ENCODE measurements at regions not wholly inside any gene's neighbourhood (a gene's known extent, or its start where the extent isn't known, plus 50 kb on each side); places are given as distances from the start of the nearest gene placed in this dataset.

DNA sequence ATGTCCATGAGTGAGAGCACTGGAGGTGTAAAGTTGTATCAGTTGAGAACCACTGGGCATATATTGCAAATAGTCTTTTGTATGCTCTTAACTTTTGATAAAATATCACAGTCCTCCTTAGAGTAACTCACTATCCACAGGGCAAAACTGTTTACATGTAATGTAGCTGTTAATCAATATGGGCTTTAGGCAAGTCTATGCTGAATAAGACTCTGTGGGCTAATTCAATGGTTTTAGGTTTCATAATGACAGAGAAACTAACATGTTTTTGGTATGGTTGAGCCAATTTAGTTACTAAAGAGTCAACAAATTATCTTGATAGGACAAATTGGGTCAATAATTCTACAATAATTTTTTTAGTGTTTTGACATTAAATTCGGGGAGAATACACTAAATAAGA is 1134.9 kb upstream of the FAM98A start:
- DNase-seq (no peak), ATAC-seq (no peak)
- 66 to 73% methylated on average over 1 of the region's 1 CpG for WGBS, 2 donors
- no peaks in the 10 kb centered on the region for H3K9me3 ChIP-seq
- no peaks in the 10 kb centered on the region for H3K27me3 ChIP-seq
- H3K36me3 ChIP-seq, result no peaks in the 10 kb centered on the region
- intact Hi-C loops (cut with DNase I), result no loop called here
- no peaks in the 10 kb centered on the region for H3K4me1 ChIP-seq
- TF ChIP-seq, protein P1, sequence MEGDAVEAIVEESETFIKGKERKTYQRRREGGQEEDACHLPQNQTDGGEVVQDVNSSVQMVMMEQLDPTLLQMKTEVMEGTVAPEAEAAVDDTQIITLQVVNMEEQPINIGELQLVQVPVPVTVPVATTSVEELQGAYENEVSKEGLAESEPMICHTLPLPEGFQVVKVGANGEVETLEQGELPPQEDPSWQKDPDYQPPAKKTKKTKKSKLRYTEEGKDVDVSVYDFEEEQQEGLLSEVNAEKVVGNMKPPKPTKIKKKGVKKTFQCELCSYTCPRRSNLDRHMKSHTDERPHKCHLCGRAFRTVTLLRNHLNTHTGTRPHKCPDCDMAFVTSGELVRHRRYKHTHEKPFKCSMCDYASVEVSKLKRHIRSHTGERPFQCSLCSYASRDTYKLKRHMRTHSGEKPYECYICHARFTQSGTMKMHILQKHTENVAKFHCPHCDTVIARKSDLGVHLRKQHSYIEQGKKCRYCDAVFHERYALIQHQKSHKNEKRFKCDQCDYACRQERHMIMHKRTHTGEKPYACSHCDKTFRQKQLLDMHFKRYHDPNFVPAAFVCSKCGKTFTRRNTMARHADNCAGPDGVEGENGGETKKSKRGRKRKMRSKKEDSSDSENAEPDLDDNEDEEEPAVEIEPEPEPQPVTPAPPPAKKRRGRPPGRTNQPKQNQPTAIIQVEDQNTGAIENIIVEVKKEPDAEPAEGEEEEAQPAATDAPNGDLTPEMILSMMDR (IDR thresholded peaks at IDR 0.05), result no peak
- no peak overlapping the region for H3K27ac ChIP-seq
- H3K4me3 ChIP-seq, result no peak overlapping the region

GRCh38 chr2:34731292-34731691 is 1132.2 kb upstream of the FAM98A start:
- Histone ChIP-seq H3K4me1 (no peaks in the 10 kb centered on the region), H3K4me3 (no peak overlapping the region), H3K9me3 (no peaks in the 10 kb centered on the region), H3K27ac (no peak overlapping the region), H3K36me3 (no peaks in the 10 kb centered on the region), H3K27me3 (no peaks in the 10 kb centered on the region)
- DNase-seq, result no peak
- 77 to 83% methylated on average over 2 of the region's 2 CpGs for WGBS, 2 donors
- no peak for ATAC-seq
- TF ChIP-seq, protein P1 (IDR thresholded peaks at IDR 0.05), result no peak
- intact Hi-C loops (cut with DNase I), result no loop called here

DNA sequence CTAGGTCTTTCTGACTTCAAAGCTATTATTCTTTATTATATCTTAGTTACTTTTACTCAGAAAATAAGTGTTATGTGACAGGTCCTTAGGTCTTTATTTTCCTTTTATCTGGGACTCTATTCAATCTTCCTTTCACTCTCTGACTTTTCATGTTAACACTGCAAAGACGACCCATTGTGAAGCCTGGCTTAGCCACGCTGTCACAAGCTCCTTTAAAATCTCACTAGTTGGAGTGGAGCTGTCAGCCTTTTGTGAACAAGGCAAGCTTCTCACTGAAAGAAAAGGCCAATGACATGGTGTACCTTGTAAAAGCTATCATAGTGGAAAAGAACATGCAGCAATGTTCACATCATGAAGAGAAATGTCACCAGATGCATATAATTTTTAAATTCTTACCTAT is 1130.7 kb upstream of the FAM98A start:
- H3K36me3 ChIP-seq, result no peaks in the 10 kb centered on the region
- H3K27me3 ChIP-seq, result no peaks in the 10 kb centered on the region
- no peaks in the 10 kb centered on the region for H3K4me1 ChIP-seq
- H3K27ac ChIP-seq, result no peak overlapping the region
- ATAC-seq (no peak), DNase-seq (no peak)
- WGBS, 2 donors, result 21 to 32% methylated on average over 2 of the region's 2 CpGs
- TF ChIP-seq, protein P1 (IDR thresholded peaks at IDR 0.05), result no peak
- H3K9me3 ChIP-seq, result no peaks in the 10 kb centered on the region
- intact Hi-C loops (cut with DNase I), result no loop called here
- no peak overlapping the region for H3K4me3 ChIP-seq

GRCh38 chr2:34724107-34724506 is 1125.0 kb upstream of the FAM98A start:
- no peak overlapping the region for H3K4me3 ChIP-seq
- H3K27me3 ChIP-seq, result no peaks in the 10 kb centered on the region
- intact Hi-C loops (cut with DNase I), result no loop called here
- no peak for ATAC-seq
- no peak overlapping the region for H3K27ac ChIP-seq
- DNase-seq, result no peak
- H3K36me3 ChIP-seq, result no peaks in the 10 kb centered on the region
- no peaks in the 10 kb centered on the region for H3K4me1 ChIP-seq
- TF ChIP-seq, protein P1 (IDR thresholded peaks at IDR 0.05), result no peak
- H3K9me3 ChIP-seq, result no peaks in the 10 kb centered on the region
- WGBS, 2 donors, result 77 to 80% methylated on average over 3 of the region's 3 CpGs

DNA sequence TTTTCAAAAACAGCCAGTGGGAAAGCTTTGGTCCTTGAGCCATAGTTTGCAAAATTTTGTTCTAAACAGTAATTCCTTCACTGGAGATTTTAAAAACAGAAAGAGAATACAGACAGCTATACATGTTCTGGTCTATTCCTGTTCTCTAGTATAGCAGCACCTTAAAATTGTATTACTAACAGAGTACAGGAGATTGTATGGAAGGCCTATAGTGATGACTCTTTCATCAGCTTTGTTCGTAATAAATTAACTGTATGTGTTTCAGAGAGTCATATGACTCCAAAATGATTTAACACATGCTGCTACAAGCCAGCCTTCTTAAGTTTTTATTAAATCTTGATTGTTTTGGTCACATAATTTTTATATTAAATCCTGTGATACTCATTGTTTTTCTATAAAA is 1124.6 kb upstream of the FAM98A start:
- no peaks in the 10 kb centered on the region for H3K36me3 ChIP-seq
- no peak overlapping the region for H3K27ac ChIP-seq
- no peaks in the 10 kb centered on the region for H3K9me3 ChIP-seq
- WGBS, 2 donors, result 81 to 83% methylated on average over 1 of the region's 1 CpG
- H3K4me3 ChIP-seq, result no peak overlapping the region
- H3K27me3 ChIP-seq, result no peaks in the 10 kb centered on the region
- ATAC-seq (no peak), DNase-seq (no peak)
- no peaks in the 10 kb centered on the region for H3K4me1 ChIP-seq
- TF ChIP-seq, protein P1 (IDR thresholded peaks at IDR 0.05), result no peak
- intact Hi-C loops (cut with DNase I), result no loop called here

Measured in heart right ventricle (tissue), 16 donors.